Panc1 (cell line): ENCODE measurements at regions not wholly inside any gene's neighbourhood (a gene's known extent, or its start where the extent isn't known, plus 50 kb on each side); places are given as distances from the start of the nearest gene placed in this dataset.

Experiments used
- ATAC-seq: fragments of 200-7000 bp; cut with Tn5 transposase; 2 replicates; pipeline ENCODE4 v1.9.1; 2020; ENCODE audit warnings: mild to moderate bottlenecking, moderate library complexity
- BruUV-seq: library from RNA; stranded (reverse); fragments of 400-500 nt; replicated peaks from 2 replicates; lab custom pipeline; 2021; lab: Mats Ljungman, UMichigan
- CTCF ChIA-PET: fragments of 300-600 bp; sonication (Branson Sonifier 250); formaldehyde crosslinking; loops from one replicate; lab custom pipeline; 2022; ENCODE audit warnings: antibody characterized with exemption; lab: Charles Lee
- POLR2A ChIA-PET: fragments of 300-600 bp; sonication (Branson Sonifier 250); formaldehyde crosslinking; loops from one replicate; lab custom pipeline; 2022; ENCODE audit warnings: antibody characterized with exemption; lab: Charles Lee
- DNase-seq: peaks from one replicate; pipeline ENCODE4 v3.0.0-alpha.2; 2010; ENCODE audit warnings: low read depth, low spot score
- H3K27ac ChIP-seq: 2 replicates; pipeline ENCODE4 v1.5.1; 2011; ENCODE audit warnings: mild to moderate bottlenecking, low read length, inconsistent platforms
- H3K27me3 ChIP-seq: fragments of 200-500 bp; sonication (Bioruptor generic); 2 replicates; pipeline ENCODE4 v1.6.0; 2014; ENCODE audit warnings: low read length, inconsistent platforms; ENCODE audit not compliant: control insufficient read depth, insufficient read depth
- H3K36me3 ChIP-seq: fragments of 200-500 bp; sonication (Bioruptor generic); 2 replicates; pipeline ENCODE4 v1.5.1; 2014; ENCODE audit warnings: inconsistent platforms, mild to moderate bottlenecking, low read length, moderate library complexity; ENCODE audit not compliant: control insufficient read depth, insufficient read depth
- H3K4me1 ChIP-seq: 2 replicates; pipeline ENCODE4 v1.5.1; 2011; ENCODE audit warnings: inconsistent platforms, mild to moderate bottlenecking, low read length, moderate library complexity; ENCODE audit not compliant: control insufficient read depth, insufficient read depth
- H3K4me3 ChIP-seq, 2 experiments: 2 replicates each; pipeline ENCODE4 v1.5.1; 2011 to 2012; ENCODE audit warnings: low read depth in 2 of 2, low read length in 2 of 2, mild to moderate bottlenecking in 2 of 2, inconsistent platforms in 1 of 2, moderate library complexity in 1 of 2
- H3K9me3 ChIP-seq: fragments of 200-500 bp; sonication (Bioruptor generic); 2 replicates; pipeline ENCODE4 v1.5.1; 2014; ENCODE audit warnings: low read depth, mild to moderate bottlenecking, inconsistent platforms, low read length, moderate library complexity; ENCODE audit not compliant: control insufficient read depth, insufficient read depth
- POLR2AphosphoS5 ChIP-seq: IDR thresholded peaks from 2 replicates; pipeline ENCODE4 v1.6.1; 2012; ENCODE audit warnings: mild to moderate bottlenecking, low read depth, low read length, moderate library complexity
- REST ChIP-seq, 2 experiments: IDR thresholded peaks; 2 replicates each; pipeline ENCODE4 v1.6.1; 2011 to 2012; ENCODE audit warnings: low read depth in 2 of 2, control low read depth in 1 of 2, low read length in 1 of 2, mild to moderate bottlenecking in 1 of 2, moderate library complexity in 1 of 2; ENCODE audit not compliant: insufficient read depth in 1 of 2
- SIN3A ChIP-seq: IDR thresholded peaks from 2 replicates; pipeline ENCODE4 v1.6.1; 2012; ENCODE audit warnings: low read depth, mild to moderate bottlenecking, low read length, moderate library complexity, borderline replicate concordance; ENCODE audit not compliant: insufficient read depth
- TCF7L2 ChIP-seq: IDR thresholded peaks from 2 replicates; pipeline ENCODE4 v1.6.1; 2011; ENCODE audit warnings: mild to moderate bottlenecking, low read depth, low read length, inconsistent platforms
- in situ Hi-C: cut with HindIII; loops from 2 replicates; pipeline ENCODE4 v1.10.0; 2016; ENCODE audit warnings: low sequenced_read_pairs, low pct_unique_long_range_greater_than_20kb
- intact Hi-C: fragments of 100-400 bp; cut with micrococcal nuclease; formaldehyde crosslinking; loops from one replicate; pipeline ENCODE4 v1.10.0; 2022; ENCODE audit not compliant: unreplicated experiment
- TF ChIP-seq, protein P1 (sequence below): fragments of 450-650 bp; IDR thresholded peaks from 2 replicates; pipeline ENCODE4 v1.5.1; 2017; ENCODE audit warnings: mild to moderate bottlenecking

GRCh38 chr15:62833646-62834045 is 208.9 kb upstream of the TPM1 start:
- ATAC-seq (no peak), DNase-seq (no peak)
- Histone ChIP-seq H3K4me3 (no peak overlapping the region), H3K9me3 (no peaks in the 10 kb centered on the region), H3K27me3 (no peaks in the 10 kb centered on the region), H3K27ac (no peak overlapping the region), H3K36me3 (no peaks in the 10 kb centered on the region), H3K4me1 (no peaks in the 10 kb centered on the region)
- CTCF ChIA-PET, result no interaction called here
- no peak for TF ChIP-seq TCF7L2
- no peak for TF ChIP-seq REST (IDR thresholded peaks at IDR 0.05; ENCODE audit: insufficient read depth in 1 of 2, low read depth in 2 of 2, low read length in 1 of 2)
- no peak for TF ChIP-seq SIN3A
- TF ChIP-seq POLR2AphosphoS5, result no peak
- TF ChIP-seq, protein P1, sequence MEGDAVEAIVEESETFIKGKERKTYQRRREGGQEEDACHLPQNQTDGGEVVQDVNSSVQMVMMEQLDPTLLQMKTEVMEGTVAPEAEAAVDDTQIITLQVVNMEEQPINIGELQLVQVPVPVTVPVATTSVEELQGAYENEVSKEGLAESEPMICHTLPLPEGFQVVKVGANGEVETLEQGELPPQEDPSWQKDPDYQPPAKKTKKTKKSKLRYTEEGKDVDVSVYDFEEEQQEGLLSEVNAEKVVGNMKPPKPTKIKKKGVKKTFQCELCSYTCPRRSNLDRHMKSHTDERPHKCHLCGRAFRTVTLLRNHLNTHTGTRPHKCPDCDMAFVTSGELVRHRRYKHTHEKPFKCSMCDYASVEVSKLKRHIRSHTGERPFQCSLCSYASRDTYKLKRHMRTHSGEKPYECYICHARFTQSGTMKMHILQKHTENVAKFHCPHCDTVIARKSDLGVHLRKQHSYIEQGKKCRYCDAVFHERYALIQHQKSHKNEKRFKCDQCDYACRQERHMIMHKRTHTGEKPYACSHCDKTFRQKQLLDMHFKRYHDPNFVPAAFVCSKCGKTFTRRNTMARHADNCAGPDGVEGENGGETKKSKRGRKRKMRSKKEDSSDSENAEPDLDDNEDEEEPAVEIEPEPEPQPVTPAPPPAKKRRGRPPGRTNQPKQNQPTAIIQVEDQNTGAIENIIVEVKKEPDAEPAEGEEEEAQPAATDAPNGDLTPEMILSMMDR, result no peak
- no TSS peak for BruUV-seq
- POLR2A ChIA-PET, result no interaction called here
- intact Hi-C loops (no loop called here), in situ Hi-C loops (no loop called here)

DNA sequence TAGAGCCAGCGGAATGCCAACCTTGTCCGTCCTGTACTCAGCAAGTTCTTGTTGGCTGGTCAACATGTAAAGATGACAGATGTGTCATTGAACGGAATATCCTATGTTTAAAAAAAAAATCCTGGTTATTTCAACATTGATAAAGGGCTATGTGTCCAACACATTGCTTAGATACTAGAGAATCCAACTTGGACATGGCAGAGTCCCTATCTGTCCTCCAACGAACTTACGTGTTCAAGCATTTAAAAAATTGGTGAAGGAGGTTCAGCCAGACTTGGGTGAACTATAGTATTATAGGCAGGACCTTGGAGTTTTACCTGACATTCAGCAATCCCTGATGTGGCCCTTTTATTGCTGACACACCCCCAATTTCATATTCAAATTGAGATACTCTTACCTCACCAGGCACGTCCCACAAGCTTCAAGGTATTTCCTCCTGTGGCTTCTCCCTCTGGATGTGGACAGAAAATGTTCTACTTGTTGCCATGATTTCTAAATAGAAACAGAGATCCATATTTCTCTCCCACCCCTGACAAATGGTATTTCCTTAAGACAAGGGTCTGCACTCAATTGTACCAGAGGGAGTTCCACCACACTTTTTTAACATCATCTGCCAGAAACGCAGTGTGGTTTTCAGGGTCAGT is 207.7 kb upstream of the TPM1 start:
- no peaks in the 10 kb centered on the region for H3K36me3 ChIP-seq
- CTCF ChIA-PET, result no interaction called here
- BruUV-seq, result no TSS peak
- ATAC-seq (no peak), DNase-seq (no peak)
- no peaks in the 10 kb centered on the region for H3K4me1 ChIP-seq
- intact Hi-C loops (no loop called here), in situ Hi-C loops (no loop called here)
- no peak overlapping the region for H3K27ac ChIP-seq
- TF ChIP-seq SIN3A (no peak), REST (IDR thresholded peaks at IDR 0.05; ENCODE audit: insufficient read depth in 1 of 2, low read depth in 2 of 2, low read length in 1 of 2) (no peak), TCF7L2 (no peak), POLR2AphosphoS5 (no peak)
- TF ChIP-seq, protein P1, result no peak
- no peaks in the 10 kb centered on the region for H3K9me3 ChIP-seq
- H3K4me3 ChIP-seq, result no peak overlapping the region
- POLR2A ChIA-PET, result no interaction called here
- H3K27me3 ChIP-seq, result no peaks in the 10 kb centered on the region
